HS-27A (cell line): ENCODE measurements at regions not wholly inside any gene's neighbourhood (a gene's known extent, or its start where the extent isn't known, plus 50 kb on each side); places are given as distances from the start of the nearest gene placed in this dataset.
"Not testable (repeated sequence)": the region's sequence is repeated elsewhere in the genome, so short reads cannot be mapped to it uniquely, and the experiment has no call there.

Experiments used
- DNase-seq: peaks from one replicate; pipeline ENCODE4 v3.0.0-alpha.2; 2012; ENCODE audit warnings: low read depth, missing footprints

- DNase-seq, result no peak
These were observed 163.9 kb downstream of the SMAD6 start for GRCh38 chr15:66865622-66866611.

GRCh38 chr15:66866656-66867055, 164.6 kb downstream of the SMAD6 start:
- no peak for DNase-seq

DNA sequence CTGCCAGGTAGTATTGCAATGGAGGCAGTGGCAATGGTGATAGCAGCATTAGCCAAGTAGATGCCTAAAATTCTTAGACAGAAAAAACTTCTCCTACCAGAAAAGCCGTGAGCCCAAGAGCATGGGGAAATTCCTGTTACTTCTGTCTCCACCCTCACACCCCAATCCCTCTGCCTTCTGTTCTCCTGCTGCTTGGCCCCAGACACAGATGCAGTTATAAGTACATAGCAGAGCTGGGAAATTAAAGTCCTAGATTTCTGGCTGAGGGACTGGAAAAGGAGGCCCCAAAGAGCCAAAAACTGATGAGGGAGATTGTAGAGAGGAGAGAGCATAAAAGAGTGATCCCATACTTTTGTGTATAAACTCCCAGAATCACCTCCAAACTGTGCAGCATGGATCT, 166.9 kb downstream of the SMAD6 start:
- DNase-seq, result no peak

DNA sequence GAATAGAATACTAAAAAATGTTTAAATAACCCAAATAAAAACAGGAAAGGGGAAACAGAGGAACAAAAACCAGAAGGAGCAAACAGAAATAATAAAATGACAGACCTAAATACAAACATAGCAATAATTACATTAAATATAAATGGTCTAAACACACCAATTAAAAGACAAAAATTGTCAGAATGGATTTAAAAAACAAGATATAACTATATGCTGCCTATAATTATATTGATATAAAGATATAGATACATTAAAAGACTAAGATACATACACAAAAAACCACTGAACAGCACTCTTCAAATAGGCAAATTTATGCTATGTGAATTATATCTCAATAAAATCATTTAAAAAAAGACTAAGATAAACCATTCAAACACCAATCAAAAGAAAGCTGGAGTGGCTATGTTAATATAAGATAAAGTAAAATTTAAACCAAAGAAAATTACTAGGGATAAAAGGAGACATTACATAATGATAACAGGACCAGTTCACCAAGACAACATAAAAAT, 168.9 kb downstream of the SMAD6 start:
- DNase-seq, result no peak

- no peak for DNase-seq
These were observed 170.4 kb downstream of the SMAD6 start for GRCh38 chr15:66872405-66872804.

GRCh38 chr15:66873331-66873730, 171.3 kb downstream of the SMAD6 start:
- DNase-seq, result not testable (repeated sequence)

DNA sequence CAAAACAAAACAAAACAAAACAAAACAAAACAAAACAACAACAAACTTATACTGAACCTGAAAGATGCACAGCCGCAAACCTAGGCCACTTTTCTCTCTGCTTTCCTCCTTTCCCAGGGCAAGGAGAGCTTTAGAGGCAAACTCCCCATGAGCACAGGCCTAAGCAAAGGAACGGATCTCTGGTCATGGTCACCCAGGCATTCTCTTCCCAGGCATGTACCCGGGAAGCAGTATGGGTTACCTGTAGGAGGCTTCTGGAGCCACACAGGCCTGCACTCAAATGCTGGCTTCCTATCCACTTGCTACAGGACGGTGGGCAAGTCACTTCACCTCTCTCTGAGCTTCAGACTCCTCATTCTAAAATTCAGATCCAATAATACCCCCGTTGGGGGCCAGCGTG, 171.8 kb downstream of the SMAD6 start:
- no peak for DNase-seq

- DNase-seq, result no peak
These were observed 173.8 kb downstream of the SMAD6 start for GRCh38 chr15:66875588-66876420.

DNA sequence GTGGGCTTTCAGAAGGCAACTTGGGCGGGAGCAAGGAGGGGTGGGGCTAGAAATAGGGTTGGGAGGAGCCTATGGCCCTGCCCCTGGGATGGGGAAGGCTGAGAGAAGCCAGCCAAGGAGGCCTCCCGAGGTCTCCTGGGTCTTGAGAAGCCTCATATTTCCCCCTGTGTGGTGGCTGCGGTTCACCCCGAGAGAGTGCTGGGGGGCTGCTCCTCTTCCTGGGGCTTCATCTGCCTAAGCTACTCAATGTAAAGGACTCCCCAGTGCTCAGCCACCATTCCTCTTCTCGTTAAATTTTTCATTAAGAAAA, 174.3 kb downstream of the SMAD6 start:
- no peak for DNase-seq

GRCh38 chr15:66876731-66877476, 174.9 kb downstream of the SMAD6 start:
- DNase-seq, result no peak

DNA sequence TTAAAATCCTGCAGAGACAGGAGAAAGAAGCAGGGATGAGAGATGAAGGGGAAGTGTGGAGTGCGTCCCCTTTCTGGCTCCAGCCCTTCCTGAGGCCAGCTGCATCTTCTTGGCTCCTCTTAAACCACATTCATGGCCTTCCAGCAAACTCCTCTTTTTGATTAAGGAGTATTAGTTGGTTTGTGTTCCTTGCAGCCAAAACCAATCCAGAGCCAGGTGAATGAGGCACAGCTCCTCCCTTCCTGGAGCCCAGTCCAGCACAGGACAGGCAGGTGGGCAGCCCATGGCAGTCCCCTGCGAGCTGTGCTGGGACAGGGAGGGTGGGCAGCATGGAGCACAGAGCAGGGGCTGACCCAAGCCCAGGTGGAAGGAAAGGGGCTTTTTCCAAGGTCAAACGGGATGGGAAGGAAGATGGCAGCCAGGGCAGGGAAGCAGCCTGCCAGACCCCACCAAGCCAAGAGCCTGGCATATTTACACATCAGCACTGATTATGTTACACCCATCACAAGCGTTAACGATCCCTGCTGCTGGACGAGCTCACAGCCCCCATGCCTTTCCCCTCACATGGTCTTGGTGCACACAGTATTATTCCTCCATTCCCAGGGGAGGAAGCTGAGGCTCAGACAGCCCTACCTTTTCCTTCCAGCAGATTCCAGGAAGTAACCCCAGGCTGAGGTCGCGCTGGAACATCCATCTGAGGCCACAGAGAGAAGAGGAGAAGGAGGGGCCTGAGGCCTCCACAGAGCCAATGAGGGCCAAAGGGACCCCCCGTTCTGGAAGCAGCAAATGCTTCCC, 175.6 kb downstream of the SMAD6 start:
- no peak for DNase-seq

GRCh38 chr15:66878761-66879160, 176.7 kb downstream of the SMAD6 start:
- DNase-seq, result no peak

DNA sequence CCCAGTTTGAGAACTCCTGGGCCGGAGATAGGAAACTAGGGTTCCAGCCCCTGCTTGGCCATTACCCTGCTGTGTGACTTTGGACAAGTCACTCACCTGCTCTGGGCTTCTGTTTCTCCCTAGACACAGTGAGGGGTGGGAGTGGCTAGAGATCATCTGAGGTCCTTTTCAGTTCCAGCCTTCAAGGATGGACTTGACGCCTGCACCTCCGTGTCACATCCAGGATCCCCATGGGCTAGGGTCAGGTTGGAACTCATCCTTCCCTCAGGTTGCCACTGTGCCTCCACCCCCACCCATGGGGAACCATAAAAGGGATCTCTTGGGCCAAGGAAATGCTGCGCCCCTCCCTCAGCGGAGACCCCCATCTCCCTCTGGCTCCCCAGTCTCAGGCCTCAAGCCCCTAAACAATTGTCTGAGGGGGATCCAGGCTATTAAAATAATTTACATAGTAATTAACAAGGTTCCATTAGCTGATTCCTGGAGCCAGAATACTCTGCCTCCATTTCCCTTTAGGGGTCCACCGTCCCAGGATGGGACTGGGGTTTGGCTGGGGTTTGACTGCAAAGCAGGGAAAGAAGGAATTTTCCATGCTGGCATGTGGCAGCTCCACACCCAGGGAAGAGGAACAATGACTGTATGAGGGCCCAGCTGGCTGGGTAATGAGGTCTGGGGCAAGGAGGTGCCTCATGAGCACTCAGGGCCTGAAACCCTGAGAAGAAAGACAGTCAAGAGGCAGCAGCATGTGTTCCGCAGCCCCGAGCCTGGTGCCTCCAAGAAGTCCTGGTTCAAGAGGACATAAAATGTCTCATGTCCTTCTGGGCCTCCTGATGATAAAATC, 177.7 kb downstream of the SMAD6 start:
- no peak for DNase-seq

DNA sequence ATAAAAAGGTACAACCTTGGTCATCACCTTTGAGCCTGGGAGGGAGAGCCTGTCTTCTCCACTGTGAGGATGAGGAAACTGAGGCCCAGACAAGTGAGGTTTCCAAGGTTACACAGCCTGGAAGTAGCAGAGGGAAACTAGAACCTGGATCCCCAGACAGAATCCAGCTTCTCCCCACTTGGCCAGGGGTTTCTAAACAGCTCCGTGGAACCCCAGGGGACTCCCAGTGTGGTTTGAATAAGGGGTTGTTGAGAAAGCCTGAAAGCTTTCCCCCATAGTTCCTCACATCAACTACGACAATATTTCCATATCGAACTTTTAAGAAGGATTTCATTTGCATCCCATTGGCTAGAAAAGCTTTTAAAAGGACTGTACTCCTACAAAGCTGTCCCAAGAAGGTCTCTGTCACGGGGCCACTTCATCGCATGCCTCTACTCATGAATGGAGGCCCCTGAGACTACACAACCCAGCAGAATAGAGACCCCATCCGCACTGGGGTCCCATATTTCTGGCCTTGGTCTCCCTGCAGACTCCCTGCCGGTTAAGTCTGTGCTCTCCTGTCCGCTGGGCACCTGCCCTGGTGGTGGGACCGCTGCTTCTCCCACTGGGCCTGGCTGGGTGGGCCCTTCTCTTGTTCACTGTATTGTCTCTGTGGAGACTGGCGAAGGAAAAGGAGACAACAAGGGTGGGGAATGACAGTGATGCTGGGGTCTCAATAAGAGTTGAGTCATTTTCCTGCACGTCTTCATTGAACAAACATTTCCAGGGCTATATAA, 178.5 kb downstream of the SMAD6 start:
- no peak for DNase-seq

DNA sequence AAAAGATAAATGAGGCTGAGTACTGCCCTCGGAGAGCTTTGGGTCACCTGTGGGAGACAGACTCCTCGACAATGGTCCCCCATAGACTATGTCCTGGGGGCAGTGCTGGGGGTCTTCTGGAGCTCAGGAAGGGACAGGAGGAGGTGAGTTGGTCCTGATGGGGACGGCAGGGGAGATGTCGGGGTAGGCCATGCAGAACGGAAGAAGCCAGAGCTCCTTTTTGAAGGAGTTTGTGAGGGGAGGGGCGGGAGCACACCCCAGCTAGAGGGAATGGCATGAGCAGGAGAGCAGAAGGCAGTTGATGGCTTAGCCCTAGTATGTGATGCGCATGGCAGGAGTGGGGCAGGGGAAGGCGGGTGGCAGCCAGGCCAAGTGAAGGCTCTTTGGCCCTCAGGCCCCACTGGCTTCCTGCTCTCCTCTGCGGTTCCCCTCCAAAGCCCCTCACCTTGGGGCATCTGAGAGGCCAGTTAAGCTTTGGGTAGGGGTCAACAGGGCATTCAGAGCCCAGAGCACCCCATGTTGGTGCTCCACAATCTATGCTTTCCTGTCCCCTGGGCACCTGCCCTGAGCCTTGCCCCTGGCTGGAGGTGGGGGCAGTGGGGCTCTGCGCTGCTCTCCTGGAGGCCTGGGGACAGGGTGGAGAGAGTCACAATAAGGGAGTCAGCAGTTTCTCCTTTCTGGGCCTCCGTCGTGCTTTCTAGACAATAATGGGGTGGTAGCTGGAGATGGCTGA, 179.3 kb downstream of the SMAD6 start:
- DNase-seq, result no peak

- DNase-seq, result peak; percentile 90
These were observed 180.4 kb downstream of the SMAD6 start for GRCh38 chr15:66882251-66883020.

DNA sequence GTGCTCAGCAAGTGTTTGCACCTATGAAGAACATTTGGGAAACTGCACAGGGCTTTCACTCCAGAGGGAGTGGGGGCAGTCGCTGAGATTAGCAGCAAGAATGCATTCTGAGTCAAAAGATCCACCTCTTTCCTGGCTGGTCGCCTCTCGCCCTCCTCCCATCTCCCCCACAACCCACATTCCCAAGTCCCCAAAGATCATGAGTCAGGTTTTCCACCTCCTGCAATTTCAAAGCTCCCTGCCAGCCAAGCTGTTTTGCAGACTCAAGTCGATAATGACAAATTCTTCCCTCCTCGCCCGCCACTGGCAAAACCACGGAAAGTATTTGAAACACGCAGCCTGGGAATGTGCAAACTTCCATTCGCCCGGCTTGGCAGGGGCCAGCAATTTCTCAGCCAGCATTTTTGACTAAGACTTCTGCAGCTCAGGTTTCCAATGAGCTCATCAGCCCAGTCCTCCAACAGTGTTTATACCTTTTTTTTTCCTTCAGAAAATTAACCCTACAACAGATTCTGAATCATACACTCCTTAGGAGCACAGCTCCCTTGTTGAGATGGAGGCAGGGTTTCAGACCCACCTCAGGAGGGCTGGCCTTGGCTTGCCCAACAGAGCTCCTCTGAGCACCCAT, 181.4 kb downstream of the SMAD6 start:
- peak; percentile 100 for DNase-seq
